ENCODE measurements at regions not wholly inside any gene's neighbourhood (a gene's known extent, or its start where the extent isn't known, plus 50 kb on each side); places are given as distances from the start of the nearest gene placed in this dataset.

- TF ChIP-seq CTCF (IDR thresholded peaks at IDR 0.05) = no peak
- TF ChIP-seq EP300 (IDR thresholded peaks at IDR 0.05; ENCODE audit: low read depth) = no peak
- TF ChIP-seq POLR2A (IDR thresholded peaks at IDR 0.05) = no peak
- no peak for TF ChIP-seq POLR2AphosphoS5 (IDR thresholded peaks at IDR 0.05)
Measured at GRCh38 chr7:41374150-41374848, 328.6 kb downstream of the INHBA start.
